ENCODE measurements at regions not wholly inside any gene's neighbourhood (a gene's known extent, or its start where the extent isn't known, plus 50 kb on each side); places are given as distances from the start of the nearest gene placed in this dataset.

DNA sequence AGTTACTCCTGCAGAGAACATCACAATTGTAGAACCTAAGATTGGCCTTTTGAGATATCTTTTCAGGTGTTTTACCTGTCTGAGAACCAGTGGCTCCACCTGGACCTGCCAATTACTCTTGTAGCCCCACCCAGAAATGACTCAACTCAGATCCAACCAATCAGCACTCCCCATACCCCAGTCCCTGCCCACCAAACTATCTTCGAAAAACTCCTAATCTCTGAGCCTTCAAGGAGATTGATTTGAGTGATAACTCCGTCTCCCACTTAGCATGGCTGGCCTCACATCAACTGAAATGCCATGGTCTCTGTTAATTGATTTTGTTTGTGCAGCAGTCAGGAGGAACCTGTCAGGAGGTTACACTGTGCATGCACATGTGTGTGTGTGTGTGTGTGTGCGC is 103.6 kb downstream of the MTNR1B start:
- dilution Hi-C loops (cut with MboI; ENCODE audit: extremely low pct_ligation_motif_present, low sequenced_read_pairs): no loop called here
- Histone ChIP-seq H4K20me1 (ENCODE audit: control insufficient read depth, extremely low read depth, insufficient read depth, low read length) (no peaks in the 10 kb centered on the region), H3K4me2 (ENCODE audit: control insufficient read depth, extremely low read depth, insufficient read depth, low read depth, low read length) (no peak overlapping the region), H3K79me2 (ENCODE audit: control insufficient read depth, insufficient read depth, low read length) (no peaks in the 10 kb centered on the region), H3K27ac (ENCODE audit: control insufficient read depth, insufficient read depth, low read length) (no peak overlapping the region), H3K9ac (ENCODE audit: control insufficient read depth, extremely low read depth, insufficient read depth, low read length) (no peak overlapping the region), H3K4me1 (ENCODE audit: control insufficient read depth, extremely low read depth, insufficient read depth, low read length) (no peaks in the 10 kb centered on the region), H3K9me1 (ENCODE audit: control insufficient read depth, extremely low read depth, insufficient read depth, low read length) (no peaks in the 10 kb centered on the region), H3K36me3 (ENCODE audit: control insufficient read depth in 2 of 2, extremely low read depth in 1 of 2, insufficient read depth in 2 of 2, low read length in 2 of 2) (no peaks in the 10 kb centered on the region), H3K4me3 (ENCODE audit: control insufficient read depth in 2 of 3, extremely low read depth in 1 of 3, insufficient read depth in 2 of 3, low read depth in 1 of 3, low read length in 3 of 3) (no peak overlapping the region), H3K9me3 (ENCODE audit: control insufficient read depth, low read depth, low read length) (no peaks in the 10 kb centered on the region), H3K27me3 (ENCODE audit: control insufficient read depth, extremely low read depth, insufficient read depth, low read length) (no peaks in the 10 kb centered on the region), H2AFZ (ENCODE audit: control insufficient read depth, low read length) (no peak overlapping the region)
- FAIRE-seq: no peak
- no peak for DNase-seq (ENCODE audit: low read depth, low spot score)
- TF ChIP-seq, protein P1, sequence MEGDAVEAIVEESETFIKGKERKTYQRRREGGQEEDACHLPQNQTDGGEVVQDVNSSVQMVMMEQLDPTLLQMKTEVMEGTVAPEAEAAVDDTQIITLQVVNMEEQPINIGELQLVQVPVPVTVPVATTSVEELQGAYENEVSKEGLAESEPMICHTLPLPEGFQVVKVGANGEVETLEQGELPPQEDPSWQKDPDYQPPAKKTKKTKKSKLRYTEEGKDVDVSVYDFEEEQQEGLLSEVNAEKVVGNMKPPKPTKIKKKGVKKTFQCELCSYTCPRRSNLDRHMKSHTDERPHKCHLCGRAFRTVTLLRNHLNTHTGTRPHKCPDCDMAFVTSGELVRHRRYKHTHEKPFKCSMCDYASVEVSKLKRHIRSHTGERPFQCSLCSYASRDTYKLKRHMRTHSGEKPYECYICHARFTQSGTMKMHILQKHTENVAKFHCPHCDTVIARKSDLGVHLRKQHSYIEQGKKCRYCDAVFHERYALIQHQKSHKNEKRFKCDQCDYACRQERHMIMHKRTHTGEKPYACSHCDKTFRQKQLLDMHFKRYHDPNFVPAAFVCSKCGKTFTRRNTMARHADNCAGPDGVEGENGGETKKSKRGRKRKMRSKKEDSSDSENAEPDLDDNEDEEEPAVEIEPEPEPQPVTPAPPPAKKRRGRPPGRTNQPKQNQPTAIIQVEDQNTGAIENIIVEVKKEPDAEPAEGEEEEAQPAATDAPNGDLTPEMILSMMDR (optimal IDR thresholded peaks at IDR 0.05 in 1 of 3, IDR thresholded peaks at IDR 0.05 in 1 of 3, conservative IDR thresholded peaks at IDR 0.05 in 1 of 3; ENCODE audit: extremely low read depth in 1 of 3, insufficient read depth in 2 of 3, low read length in 3 of 3): no peak
- no peak for TF ChIP-seq EZH2 (IDR thresholded peaks at IDR 0.05; ENCODE audit: low read length)

DNA sequence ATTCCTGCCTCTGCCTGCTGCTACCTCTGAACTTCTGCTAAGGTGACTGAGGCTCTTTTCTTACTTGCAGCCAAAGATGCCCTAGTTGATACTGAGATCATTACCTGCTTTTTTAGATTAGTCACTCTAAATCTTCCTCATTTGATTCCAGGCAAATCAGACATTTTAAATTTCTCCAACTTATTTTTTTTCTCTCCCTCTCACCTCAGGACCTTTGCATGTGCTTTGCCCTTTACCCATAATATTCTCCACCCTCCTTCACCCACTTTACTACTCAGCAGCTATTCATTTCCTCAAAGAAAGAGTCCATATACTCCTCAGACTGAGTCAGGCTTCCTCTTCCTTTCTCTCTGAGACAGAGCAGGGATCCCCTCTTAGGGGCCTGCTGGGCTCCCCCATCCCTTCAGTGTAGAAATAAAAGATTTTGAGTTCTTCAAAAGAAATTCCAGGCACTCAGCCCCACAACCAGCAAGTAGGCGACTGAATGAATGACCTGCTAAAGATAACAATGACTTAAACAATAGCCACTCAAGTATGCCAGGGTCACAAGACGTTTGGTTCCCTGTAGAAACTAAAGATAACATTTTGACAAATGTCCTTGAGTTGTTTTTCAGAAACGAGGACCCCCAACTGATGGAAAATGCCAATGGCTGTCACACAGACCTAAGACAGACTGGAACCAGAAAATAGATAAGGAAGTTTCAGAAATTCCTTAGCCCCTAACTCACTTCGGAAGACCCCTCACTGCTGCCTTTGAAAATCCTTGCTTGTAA is 104.2 kb downstream of the MTNR1B start:
- no peak for FAIRE-seq
- no peaks in the 10 kb centered on the region for H4K20me1 ChIP-seq (ENCODE audit: control insufficient read depth, extremely low read depth, insufficient read depth, low read length)
- H3K9ac ChIP-seq (ENCODE audit: control insufficient read depth, extremely low read depth, insufficient read depth, low read length): no peak overlapping the region
- H3K4me1 ChIP-seq (ENCODE audit: control insufficient read depth, extremely low read depth, insufficient read depth, low read length): no peaks in the 10 kb centered on the region
- H3K27ac ChIP-seq (ENCODE audit: control insufficient read depth, insufficient read depth, low read length): no peak overlapping the region
- H3K4me2 ChIP-seq (ENCODE audit: control insufficient read depth, extremely low read depth, insufficient read depth, low read depth, low read length): no peak overlapping the region
- no peak overlapping the region for H2AFZ ChIP-seq (ENCODE audit: control insufficient read depth, low read length)
- TF ChIP-seq, protein P1 (optimal IDR thresholded peaks at IDR 0.05 in 1 of 3, IDR thresholded peaks at IDR 0.05 in 1 of 3, conservative IDR thresholded peaks at IDR 0.05 in 1 of 3; ENCODE audit: extremely low read depth in 1 of 3, insufficient read depth in 2 of 3, low read length in 3 of 3): no peak
- no peak for TF ChIP-seq EZH2 (IDR thresholded peaks at IDR 0.05; ENCODE audit: low read length)
- no peak for DNase-seq (ENCODE audit: low read depth, low spot score)
- H3K9me3 ChIP-seq (ENCODE audit: control insufficient read depth, low read depth, low read length): no peaks in the 10 kb centered on the region
- H3K9me1 ChIP-seq (ENCODE audit: control insufficient read depth, extremely low read depth, insufficient read depth, low read length): no peaks in the 10 kb centered on the region
- H3K4me3 ChIP-seq (ENCODE audit: control insufficient read depth in 2 of 3, extremely low read depth in 1 of 3, insufficient read depth in 2 of 3, low read depth in 1 of 3, low read length in 3 of 3): no peak overlapping the region
- H3K36me3 ChIP-seq (ENCODE audit: control insufficient read depth in 2 of 2, extremely low read depth in 1 of 2, insufficient read depth in 2 of 2, low read length in 2 of 2): no peaks in the 10 kb centered on the region
- H3K27me3 ChIP-seq (ENCODE audit: control insufficient read depth, extremely low read depth, insufficient read depth, low read length): no peaks in the 10 kb centered on the region
- dilution Hi-C loops (cut with MboI; ENCODE audit: extremely low pct_ligation_motif_present, low sequenced_read_pairs): no loop called here
- no peaks in the 10 kb centered on the region for H3K79me2 ChIP-seq (ENCODE audit: control insufficient read depth, insufficient read depth, low read length)
